GM21723 (cell line): ENCODE measurements at regions not wholly inside any gene's neighbourhood (a gene's known extent, or its start where the extent isn't known, plus 50 kb on each side); places are given as distances from the start of the nearest gene placed in this dataset.
"Not testable (repeated sequence)": the region's sequence is repeated elsewhere in the genome, so short reads cannot be mapped to it uniquely, and the experiment has no call there.

Experiments
- ATAC-seq: cut with Tn5 transposase; IDR thresholded peaks from one replicate; pipeline ENCODE4 v1.9.1; 2021; ENCODE audit warnings: mild to moderate bottlenecking, moderate library complexity; ENCODE audit not compliant: unreplicated experiment

DNA sequence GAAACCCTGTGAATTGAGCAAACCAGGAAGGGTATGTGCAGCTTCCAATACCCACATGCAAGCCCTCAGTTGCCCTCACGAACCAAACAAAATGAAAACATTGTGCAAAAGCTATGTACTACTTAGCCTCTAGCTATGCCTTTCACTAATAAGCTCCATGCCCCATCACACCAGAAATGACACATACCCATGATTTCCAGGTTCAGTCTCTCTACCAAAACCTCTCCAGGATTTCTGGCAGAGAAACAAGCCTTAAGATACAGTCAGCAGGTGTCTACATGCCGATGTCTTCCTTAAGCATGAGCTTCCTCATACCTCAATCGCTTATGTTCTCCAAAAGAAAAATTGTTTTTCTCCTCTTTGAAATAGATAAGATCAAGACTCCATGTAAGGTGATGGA, 527.8 kb upstream of the AUTS2 start:
- no peak for ATAC-seq

DNA sequence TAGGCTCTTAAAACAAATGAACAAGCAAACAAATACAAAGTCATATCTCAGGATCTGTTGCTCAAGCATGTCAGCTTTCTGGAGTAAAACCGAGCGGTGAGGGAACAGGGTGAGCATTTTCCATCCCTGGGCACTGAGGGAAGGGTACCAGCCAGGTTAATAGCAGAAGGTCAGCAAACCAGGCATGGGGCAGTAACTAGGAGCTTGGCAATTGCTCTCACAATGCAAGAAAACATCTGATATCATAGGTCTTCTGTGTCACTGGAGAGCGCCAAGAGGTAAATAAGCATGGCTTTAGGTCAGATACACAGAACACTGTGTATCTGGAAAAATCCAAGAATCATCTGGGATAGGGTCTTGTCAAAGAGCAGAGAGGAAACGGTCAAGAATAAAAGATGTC, 521.7 kb upstream of the AUTS2 start:
- no peak for ATAC-seq

DNA sequence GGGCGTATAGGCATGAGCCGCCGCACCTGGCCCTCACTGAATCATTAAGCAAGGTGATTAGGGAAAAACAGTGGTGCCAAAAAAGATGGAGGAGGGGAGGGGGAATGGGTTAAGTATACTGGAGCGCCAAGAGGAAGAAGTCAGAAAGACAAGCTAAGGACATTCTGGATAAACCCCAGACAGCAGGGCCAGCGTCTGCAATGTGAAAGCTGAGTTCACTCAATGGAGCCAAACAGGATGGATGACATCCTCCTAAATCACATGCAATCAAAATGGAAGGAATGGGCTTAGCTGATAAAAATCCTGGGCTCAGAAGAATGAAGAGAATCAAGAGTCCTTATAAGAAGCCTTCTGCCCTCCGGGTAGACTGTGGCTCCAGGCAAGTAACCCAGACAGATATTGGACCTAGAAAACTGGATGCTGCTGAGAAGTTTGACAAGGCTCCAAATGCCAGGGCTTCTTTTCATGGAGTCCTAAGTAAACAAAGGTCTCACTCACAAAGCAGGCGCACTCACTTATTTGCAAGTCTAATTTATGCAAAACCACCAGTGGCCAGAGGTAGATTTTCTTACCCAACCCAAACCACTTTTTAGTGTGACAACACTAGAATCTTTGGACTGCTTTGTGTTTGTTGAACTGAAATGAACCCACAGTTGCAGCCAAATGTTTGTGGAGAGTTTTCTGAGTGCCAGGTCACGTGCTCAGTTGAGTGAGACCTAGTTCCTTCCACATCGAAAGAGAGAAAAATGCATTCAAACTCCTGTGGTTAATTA, 519.1 kb upstream of the AUTS2 start:
- ATAC-seq, result no peak

DNA sequence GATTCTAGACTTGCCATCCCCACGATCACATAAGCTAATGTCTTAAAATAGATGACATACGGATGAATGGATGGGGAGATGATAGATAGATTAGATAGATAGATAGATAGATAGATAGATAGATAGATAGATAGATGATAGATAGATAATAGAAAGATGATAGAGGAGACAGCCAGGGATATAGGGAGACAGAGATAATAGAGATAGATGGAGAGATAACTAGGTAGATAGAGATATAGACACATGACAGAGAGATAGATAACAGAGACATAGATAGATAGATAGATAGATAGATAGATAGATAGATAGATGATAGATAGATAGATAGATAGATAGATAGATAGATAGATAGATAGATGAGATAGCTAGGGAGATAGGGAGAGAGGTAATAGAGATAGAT, 511.0 kb upstream of the AUTS2 start:
- ATAC-seq, result not testable (repeated sequence)

DNA sequence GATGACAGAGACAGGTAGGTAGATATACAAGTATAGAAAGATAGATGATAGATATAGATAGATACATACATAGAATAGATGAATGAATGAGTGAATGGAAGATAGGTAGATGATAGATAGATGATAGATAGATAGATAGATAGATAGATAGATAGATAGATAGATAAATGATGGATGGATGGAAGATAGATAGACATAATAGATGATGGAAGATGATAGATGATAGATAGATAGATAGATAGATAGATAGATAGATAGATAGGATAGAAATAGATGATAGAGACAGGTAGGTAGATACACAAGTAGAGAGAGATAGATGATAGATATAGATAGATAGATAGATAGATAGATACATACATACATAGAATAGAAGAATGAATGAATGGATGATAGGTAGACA, 510.1 kb upstream of the AUTS2 start:
- no peak for ATAC-seq

DNA sequence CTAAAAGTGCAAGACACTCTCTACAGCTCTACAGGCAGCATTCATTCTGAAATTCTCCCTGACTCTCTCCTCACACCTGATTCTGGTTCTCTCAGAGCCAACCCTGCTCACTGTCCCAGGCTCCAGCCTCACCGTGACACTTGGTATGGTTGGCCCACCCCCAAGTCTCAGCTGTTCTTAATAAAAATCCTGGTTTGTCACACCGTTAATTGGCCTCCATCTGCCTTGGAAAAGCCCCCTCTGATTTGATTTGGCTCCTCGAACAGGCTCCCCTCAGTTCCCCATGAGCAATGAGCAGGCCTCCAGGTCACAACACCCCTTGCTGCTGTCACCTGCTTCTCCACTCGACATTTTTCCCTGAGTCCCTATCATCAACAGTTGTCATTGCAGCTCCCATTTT, 507.3 kb upstream of the AUTS2 start:
- no peak for ATAC-seq

DNA sequence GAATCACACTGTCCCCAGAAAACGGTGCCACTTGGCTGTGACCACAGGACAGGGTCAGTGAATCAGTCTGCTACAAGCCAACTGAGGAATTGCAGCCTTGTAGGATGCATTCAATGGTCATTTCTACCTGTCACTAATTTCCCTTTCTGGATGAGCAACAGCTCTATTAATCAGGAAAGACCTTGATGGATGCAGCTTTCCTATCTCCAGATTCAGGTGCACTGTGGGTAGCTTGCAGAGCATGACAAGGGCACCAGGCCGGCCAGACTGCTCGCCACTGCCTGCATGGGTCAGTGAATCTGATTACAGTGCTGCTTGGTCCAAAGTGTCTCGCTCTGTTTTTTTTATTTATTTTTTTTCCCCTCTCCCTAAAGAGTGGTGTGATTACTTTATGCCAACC, 506.8 kb upstream of the AUTS2 start:
- ATAC-seq, result no peak

DNA sequence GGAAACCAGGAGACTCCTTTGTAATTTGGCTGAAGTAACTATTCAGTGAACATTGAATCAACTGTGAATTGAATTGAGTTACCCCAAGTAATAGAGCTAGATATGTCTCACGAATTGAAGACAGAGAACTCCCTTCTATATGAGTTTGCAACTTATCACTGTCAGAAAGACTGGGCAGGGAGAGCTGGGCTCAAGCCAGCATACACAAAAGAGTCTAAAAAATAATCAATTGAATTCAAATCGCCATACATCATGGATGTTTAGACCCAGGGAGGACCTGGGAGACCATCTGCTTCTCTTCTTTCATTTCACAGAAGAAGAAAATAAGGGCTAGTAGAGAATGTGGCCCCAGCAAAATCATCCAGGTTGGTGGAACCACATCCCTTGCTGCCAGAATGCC, 503.1 kb upstream of the AUTS2 start:
- no peak for ATAC-seq

DNA sequence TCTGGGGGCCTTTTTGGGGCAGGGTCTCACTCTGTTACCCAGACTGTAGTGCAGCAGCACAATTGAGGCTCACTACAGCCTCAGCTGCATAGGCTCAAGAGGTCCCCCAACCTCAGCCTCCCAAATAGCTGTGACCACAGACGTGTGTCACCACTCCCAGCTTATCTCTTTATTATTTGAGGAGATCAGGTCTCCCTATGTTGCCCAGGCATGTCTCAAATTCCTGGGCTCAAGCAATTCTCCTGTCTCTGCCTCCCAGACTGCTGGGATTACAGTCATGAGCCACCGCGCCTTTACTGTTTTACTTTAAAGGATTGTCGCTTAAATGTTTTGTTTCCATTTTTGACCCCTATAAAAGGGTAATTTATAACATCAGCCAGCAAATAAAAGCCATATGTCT, 502.6 kb upstream of the AUTS2 start:
- ATAC-seq, result no peak

DNA sequence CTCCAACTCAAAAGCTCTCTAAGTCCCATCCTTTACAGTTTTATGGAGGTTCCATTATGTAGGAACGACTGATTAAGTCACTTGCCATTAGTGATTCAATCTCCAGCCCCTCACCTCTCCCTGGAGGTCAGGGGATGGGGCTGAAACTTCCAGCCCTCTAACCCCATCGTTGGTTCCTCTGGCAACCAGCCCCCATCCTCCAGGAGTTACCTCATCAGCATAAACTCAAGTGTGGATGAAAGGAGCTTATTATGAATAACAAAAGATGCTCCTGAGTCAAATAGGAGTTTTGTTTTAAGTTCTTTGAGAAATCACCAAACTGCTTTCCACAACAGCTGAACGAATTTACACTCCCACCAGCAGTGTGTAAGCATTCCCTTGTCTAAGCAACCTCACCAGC, 494.3 kb upstream of the AUTS2 start:
- ATAC-seq, result no peak

DNA sequence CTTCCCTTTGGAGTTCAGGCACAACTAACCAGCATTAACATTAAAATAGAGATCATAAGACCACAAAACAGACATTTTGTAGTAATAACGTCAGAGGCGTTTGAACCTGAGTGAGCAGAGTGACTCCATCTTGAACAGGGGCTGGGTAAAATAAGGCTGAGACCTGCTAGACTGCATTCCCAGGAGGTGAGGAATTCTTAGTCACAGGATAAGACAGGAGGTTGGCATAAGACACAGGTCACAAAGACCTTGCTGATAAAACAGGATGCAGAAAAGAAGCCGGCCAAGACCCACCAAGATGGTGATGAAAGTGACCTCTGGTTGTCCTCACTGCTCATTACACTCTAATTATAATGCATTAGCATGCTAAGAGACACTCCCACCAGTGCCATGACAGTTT, 493.2 kb upstream of the AUTS2 start:
- no peak for ATAC-seq

DNA sequence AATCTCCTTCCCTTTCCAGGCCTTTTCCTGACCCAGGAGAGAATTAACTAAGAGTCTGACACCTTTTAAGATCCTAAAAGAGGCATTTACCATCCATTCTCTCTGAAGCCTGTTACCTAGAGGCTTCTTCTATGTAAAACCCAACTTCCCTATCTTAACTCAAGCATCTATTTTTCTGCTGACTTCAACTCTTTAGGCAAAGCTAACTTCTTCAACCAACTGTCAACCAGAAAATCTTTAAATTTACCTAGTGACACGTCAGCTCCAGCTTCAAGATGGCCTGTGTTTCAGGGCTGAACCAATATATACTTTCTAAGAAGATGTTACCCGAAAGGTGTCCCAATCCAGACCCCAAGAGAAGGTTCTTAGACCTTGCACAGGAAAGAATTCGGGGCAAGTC, 492.3 kb upstream of the AUTS2 start:
- ATAC-seq, result no peak

DNA sequence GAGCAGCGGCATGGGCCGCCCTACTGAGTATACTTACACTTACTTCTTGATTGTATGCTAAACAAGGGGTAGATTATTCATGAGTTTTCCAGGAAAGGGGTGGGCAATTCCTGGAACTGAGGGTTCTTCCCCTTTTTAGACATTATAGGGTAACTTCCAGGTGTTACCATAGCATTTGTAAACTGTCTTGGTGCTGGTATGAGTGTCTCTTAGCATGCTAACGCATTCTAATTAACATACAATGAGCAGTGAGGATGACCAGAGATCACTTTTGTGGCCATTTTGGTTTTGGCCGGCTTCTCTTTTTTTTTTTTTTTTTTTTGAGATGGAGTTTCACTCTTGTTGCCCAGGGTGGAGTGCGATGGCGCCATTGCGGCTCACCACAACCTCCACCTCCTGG, 491.8 kb upstream of the AUTS2 start:
- ATAC-seq, result not testable (repeated sequence)

DNA sequence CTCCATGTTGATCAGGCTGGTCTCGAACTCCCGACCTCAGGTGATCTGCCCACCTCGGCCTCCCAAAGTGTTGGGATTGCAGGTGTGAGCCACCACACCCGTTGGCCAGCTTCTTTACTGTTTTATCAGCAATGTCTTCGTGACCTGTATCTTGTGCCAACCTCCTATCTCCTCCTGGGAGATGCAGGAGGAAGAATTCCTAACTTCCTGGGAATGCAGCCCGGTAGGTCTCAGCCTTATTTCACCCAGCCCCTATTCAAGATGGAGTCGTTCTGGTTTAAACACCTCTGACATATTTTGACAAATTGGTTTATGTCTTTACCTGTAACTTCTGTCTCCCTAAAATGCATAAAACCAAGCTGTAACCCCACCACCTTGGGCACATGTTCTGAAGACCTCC, 491.3 kb upstream of the AUTS2 start:
- not testable (repeated sequence) for ATAC-seq

DNA sequence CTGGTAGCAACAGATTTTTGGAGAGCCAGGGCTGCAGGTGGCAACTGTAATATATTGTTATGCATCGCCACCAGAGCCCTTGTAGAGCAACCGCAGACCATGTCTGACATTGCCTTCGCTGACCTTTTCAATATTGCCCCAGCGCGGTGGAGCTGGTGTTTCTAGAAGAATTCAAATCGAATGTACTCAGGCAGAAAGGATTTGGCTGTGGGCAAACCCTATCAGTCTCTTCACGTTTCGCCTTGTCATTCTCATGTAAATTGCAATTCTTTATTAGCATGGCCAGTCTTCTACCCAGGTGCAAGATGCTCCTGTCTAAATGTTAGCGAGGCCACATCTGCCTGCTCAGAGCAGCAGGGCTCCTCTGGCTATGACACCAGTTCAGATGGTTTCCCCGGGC, 490.2 kb upstream of the AUTS2 start:
- ATAC-seq, result no peak

DNA sequence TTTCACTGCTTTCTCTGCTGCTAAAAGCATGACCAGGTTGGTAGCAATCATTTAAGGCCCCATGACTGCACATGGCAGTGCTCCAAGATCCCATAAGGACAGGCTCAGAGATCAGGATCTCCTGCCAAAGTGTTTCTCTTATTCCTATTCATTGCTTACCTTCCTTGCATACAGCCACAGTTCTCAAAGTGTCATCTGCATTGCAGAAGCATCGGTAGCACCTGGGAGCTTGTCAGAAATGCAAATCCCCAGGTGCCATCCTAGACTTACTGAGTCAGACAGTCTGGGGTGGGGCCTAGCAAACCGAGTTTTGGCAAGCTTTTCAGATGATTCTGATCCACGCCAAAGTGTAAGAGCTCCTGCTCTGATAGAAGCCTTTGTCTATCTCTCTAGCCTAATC, 489.0 kb upstream of the AUTS2 start:
- ATAC-seq, result no peak

DNA sequence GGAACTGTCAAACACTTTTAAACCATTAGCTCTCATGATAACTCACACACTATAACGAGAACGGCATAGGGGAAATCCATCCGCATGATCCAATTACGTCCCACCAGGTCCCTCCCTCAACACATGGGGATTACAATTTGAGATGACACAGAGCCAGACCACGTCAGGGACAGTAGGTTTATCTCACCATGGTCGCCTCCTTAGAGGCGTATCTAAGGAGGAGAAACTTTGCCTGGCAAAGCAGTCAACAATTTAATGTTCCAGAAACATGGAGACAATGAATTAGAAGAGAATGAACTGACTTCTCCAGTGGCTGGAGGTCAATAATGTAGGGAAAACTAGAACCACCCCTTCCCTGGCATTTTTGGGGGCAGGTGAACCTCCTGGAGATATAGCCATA, 488.4 kb upstream of the AUTS2 start:
- ATAC-seq, result no peak

DNA sequence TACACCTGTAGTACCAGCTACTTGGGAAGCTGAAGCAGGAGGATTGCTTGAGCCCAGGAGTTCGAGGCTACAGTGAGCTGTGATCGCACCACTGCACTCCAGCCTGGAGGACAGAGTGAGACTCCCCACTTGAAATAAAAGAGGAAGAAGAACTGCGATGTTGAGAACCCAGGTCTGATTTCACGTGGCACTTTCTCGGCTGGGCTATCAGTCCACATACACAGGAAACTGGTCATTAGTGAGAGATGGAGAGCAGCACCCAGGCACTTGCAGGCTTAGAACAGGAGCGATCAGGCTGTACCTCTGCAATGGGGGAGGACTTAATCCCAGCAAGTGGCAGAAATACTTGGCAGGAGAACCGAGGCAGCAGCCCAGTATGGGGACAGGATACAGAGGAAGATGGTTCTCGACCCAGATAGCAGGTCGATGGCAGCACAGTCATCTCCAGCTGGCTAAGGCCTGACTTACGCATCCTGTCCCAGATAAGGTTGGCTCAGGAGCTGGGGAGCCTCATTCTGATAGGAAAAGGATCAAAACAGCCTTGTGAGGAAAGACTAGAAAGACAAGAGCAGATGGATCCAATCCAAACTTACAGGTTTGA, 487.7 kb upstream of the AUTS2 start:
- no peak for ATAC-seq

DNA sequence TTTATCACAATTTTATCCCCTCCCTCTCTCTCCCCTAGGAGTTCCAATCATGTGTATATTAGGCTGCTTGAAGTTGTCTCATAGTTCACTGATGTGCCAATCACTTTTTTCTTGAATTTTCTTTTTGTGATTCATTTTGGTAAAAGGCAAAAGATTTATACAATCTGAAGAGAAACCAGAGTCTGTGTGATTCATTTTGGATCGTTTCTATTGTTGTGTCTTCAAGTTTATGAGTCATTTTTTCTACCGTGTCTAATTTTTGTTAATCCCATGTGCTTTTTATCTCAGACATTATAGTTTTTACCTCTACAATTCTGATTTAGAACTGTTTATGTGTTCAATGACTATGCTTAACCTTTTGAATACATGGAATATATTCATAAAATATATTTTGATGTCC, 483.9 kb upstream of the AUTS2 start:
- no peak for ATAC-seq

DNA sequence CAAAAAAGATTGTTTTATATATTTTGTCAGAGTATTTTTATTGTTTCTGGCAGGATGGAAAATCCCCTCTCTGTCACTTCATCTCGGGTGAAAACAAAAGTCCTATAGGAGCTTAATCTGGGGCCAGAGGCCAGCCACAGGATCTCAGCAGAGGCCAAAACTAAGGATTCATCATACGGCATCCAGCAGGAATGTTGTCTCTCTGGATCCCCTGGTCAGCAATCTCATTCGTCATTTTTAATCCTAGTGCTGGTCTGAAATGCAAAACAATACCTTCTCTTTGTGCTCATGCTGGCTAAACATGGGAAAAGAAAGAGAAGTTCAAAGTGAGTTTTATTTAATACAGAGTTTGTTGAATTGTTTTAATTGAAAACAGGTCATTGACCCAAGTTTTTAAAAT, 482.5 kb upstream of the AUTS2 start:
- ATAC-seq, result no peak

DNA sequence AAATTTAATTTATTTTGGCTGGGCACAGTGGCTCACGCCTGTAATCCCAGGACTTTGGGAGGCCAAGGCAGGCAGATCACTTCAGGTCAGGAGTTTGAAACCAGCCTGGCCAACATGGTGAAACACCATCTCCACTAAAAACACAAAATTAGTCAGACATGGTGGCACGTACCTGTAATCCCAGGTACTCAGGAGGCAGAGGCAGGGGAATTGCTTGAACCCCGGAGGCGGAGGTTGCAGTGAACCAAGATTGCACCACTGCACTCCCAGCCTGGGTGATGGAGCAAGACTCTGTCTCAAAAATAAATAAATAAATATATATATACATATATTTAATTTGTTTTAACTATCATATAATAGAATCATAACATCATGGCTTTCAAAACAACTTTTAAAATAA, 482.1 kb upstream of the AUTS2 start:
- not testable (repeated sequence) for ATAC-seq

DNA sequence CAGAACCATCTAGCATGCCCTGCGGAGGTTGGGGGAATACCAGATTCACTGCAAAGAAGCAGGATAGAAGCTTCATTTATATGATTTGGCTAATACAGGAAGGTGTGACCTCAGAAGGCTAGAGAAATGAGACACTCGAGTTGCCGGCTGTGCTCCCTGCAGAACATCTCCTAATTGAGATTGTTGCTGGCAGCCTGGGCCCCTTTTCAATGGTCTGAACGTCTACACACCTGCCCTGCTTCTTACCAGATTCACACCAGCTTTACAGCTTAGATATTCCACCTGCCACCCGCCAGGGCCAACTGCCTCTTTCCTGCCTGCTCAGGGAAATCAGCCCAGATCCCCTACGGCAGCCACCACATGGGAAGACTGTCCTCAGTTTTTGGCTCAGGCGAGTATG, 475.3 kb upstream of the AUTS2 start:
- no peak for ATAC-seq

DNA sequence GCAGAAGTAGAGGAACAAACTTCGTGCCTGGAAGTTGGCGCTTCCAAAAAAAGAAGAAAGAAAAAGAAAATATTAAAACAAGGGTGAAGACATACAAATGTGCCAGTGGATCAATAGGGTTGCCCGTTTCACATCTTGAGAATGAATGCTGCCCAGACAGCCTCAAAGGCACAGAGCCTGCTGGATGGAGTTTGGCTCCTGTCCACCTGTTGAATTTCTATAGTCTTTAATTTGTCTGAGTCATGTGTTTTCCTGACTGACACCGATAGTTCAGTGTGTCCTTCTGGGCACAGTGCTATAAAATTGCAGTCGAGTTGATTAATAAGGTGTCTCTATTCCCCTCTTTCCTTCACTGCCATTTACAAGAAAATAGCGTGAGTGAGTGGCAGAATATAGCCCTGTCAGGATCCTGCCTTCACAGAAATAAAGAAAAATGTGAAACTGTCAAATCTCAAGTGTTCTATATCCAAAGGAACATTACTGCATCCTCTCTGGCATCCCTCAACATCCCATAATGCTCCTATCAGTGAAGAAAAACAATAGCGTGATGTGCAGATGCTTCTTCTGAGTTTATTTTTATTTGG, 471.3 kb upstream of the AUTS2 start:
- ATAC-seq, result no peak
